ENCODE measurements at regions not wholly inside any gene's neighbourhood (a gene's known extent, or its start where the extent isn't known, plus 50 kb on each side); places are given as distances from the start of the nearest gene placed in this dataset.

GRCh38 chr11:116543911-116544475 lies 228.8 kb downstream of the BUD13 start:
- no peak for TF ChIP-seq CTCF (IDR thresholded peaks at IDR 0.05; ENCODE audit: low read depth, low read length, missing input control)
- TF ChIP-seq REST (IDR thresholded peaks at IDR 0.05), result no peak
- TF ChIP-seq GABPA (IDR thresholded peaks at IDR 0.05 in 1 of 2, conservative IDR thresholded peaks at IDR 0.05 in 1 of 2), result no peak
